ENCODE measurements at regions not wholly inside any gene's neighbourhood (a gene's known extent, or its start where the extent isn't known, plus 50 kb on each side); places are given as distances from the start of the nearest gene placed in this dataset.

GRCh38 chr2:34188464-34189303 is 589.6 kb upstream of the FAM98A start:
- no peak overlapping the region for H2AFZ ChIP-seq (ENCODE audit: low read depth, low read length)
- no peaks in the 10 kb centered on the region for H3K9me3 ChIP-seq (ENCODE audit: low read length)
- no peak overlapping the region for H3K4me3 ChIP-seq (ENCODE audit: low read length)
- no peak overlapping the region for H3K9ac ChIP-seq (ENCODE audit: low read length)
- H3F3A ChIP-seq (ENCODE audit: insufficient read depth, low read length, poor library complexity, severe bottlenecking) = no peaks in the 10 kb centered on the region
- H4K20me1 ChIP-seq (ENCODE audit: insufficient read depth) = no peaks in the 10 kb centered on the region
- no peak overlapping the region for H3K27ac ChIP-seq (ENCODE audit: low read length)
- TF ChIP-seq POLR2AphosphoS5 (IDR thresholded peaks at IDR 0.05) (no peak), MXI1 (conservative IDR thresholded peaks at IDR 0.05; ENCODE audit: poor library complexity, severe bottlenecking) (no peak), TAF1 (IDR thresholded peaks at IDR 0.05; ENCODE audit: low read depth) (no peak), EZH2 (IDR thresholded peaks at IDR 0.05; ENCODE audit: borderline replicate concordance, insufficient read depth, low read length, poor library complexity, severe bottlenecking) (no peak), EP300 (conservative IDR thresholded peaks at IDR 0.05; ENCODE audit: poor library complexity, severe bottlenecking) (no peak), RAD21 (conservative IDR thresholded peaks at IDR 0.05) (no peak), SMC3 (conservative IDR thresholded peaks at IDR 0.05; ENCODE audit: poor library complexity) (no peak)
- TF ChIP-seq, protein P1, sequence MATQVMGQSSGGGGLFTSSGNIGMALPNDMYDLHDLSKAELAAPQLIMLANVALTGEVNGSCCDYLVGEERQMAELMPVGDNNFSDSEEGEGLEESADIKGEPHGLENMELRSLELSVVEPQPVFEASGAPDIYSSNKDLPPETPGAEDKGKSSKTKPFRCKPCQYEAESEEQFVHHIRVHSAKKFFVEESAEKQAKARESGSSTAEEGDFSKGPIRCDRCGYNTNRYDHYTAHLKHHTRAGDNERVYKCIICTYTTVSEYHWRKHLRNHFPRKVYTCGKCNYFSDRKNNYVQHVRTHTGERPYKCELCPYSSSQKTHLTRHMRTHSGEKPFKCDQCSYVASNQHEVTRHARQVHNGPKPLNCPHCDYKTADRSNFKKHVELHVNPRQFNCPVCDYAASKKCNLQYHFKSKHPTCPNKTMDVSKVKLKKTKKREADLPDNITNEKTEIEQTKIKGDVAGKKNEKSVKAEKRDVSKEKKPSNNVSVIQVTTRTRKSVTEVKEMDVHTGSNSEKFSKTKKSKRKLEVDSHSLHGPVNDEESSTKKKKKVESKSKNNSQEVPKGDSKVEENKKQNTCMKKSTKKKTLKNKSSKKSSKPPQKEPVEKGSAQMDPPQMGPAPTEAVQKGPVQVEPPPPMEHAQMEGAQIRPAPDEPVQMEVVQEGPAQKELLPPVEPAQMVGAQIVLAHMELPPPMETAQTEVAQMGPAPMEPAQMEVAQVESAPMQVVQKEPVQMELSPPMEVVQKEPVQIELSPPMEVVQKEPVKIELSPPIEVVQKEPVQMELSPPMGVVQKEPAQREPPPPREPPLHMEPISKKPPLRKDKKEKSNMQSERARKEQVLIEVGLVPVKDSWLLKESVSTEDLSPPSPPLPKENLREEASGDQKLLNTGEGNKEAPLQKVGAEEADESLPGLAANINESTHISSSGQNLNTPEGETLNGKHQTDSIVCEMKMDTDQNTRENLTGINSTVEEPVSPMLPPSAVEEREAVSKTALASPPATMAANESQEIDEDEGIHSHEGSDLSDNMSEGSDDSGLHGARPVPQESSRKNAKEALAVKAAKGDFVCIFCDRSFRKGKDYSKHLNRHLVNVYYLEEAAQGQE (IDR thresholded peaks at IDR 0.05; ENCODE audit: borderline replicate concordance) = no peak
- TF ChIP-seq, protein P2, sequence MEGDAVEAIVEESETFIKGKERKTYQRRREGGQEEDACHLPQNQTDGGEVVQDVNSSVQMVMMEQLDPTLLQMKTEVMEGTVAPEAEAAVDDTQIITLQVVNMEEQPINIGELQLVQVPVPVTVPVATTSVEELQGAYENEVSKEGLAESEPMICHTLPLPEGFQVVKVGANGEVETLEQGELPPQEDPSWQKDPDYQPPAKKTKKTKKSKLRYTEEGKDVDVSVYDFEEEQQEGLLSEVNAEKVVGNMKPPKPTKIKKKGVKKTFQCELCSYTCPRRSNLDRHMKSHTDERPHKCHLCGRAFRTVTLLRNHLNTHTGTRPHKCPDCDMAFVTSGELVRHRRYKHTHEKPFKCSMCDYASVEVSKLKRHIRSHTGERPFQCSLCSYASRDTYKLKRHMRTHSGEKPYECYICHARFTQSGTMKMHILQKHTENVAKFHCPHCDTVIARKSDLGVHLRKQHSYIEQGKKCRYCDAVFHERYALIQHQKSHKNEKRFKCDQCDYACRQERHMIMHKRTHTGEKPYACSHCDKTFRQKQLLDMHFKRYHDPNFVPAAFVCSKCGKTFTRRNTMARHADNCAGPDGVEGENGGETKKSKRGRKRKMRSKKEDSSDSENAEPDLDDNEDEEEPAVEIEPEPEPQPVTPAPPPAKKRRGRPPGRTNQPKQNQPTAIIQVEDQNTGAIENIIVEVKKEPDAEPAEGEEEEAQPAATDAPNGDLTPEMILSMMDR (IDR thresholded peaks at IDR 0.05; ENCODE audit: poor library complexity, severe bottlenecking) = no peak
- no peaks in the 10 kb centered on the region for H3K79me2 ChIP-seq (replicated peaks; ENCODE audit: insufficient read depth, low read length)
- H3K27me3 ChIP-seq (ENCODE audit: insufficient read depth, low read depth, low read length) = no peaks in the 10 kb centered on the region
- H3K36me3 ChIP-seq (ENCODE audit: insufficient read depth, low read length) = no peaks in the 10 kb centered on the region
- no peaks in the 10 kb centered on the region for H3K9me2 ChIP-seq (ENCODE audit: insufficient read depth, low read length)
- no peak overlapping the region for H3K4me2 ChIP-seq (ENCODE audit: low read length)

DNA sequence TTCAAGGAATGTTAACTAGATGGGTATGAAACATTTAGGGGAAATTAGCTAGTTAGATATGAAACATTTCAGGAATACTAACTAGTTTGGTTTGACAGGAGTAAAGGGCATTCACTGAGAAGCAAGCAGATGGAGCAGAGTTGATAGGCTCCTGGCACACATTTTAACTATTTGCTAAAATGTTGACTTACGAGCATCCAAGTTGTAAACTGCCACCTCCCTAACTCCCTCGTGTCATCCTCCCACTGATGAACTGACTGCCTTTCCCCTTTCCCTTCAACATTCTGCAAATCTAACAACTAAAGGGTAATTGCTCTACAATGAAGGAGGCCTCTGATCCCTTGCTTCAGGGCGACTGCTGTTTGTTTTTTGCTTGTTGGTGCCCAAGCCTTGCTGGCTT is 580.4 kb upstream of the FAM98A start:
- no peak overlapping the region for H3K27ac ChIP-seq (ENCODE audit: low read length)
- TF ChIP-seq RAD21 (conservative IDR thresholded peaks at IDR 0.05) (no peak), EP300 (conservative IDR thresholded peaks at IDR 0.05; ENCODE audit: poor library complexity, severe bottlenecking) (no peak), TAF1 (IDR thresholded peaks at IDR 0.05; ENCODE audit: low read depth) (no peak)
- TF ChIP-seq, protein P2 (IDR thresholded peaks at IDR 0.05; ENCODE audit: poor library complexity, severe bottlenecking) = no peak
- no peaks in the 10 kb centered on the region for H3K9me2 ChIP-seq (ENCODE audit: insufficient read depth, low read length)
- H4K20me1 ChIP-seq (ENCODE audit: insufficient read depth) = no peaks in the 10 kb centered on the region
- H3K9ac ChIP-seq (ENCODE audit: low read length) = no peak overlapping the region
- no peaks in the 10 kb centered on the region for H3F3A ChIP-seq (ENCODE audit: insufficient read depth, low read length, poor library complexity, severe bottlenecking)
- no peak overlapping the region for H3K4me2 ChIP-seq (ENCODE audit: low read length)
- no peaks in the 10 kb centered on the region for H3K36me3 ChIP-seq (ENCODE audit: insufficient read depth, low read length)
- H3K27me3 ChIP-seq (ENCODE audit: insufficient read depth, low read depth, low read length) = no peaks in the 10 kb centered on the region
- no peaks in the 10 kb centered on the region for H3K79me2 ChIP-seq (replicated peaks; ENCODE audit: insufficient read depth, low read length)
- H3K9me3 ChIP-seq (ENCODE audit: low read length) = no peaks in the 10 kb centered on the region
- no peak overlapping the region for H2AFZ ChIP-seq (ENCODE audit: low read depth, low read length)
- H3K4me3 ChIP-seq (ENCODE audit: low read length) = no peak overlapping the region
